ENCODE measurements at regions not wholly inside any gene's neighbourhood (a gene's known extent, or its start where the extent isn't known, plus 50 kb on each side); places are given as distances from the start of the nearest gene placed in this dataset.

GRCh38 chr11:131302836-131303235 is 67.6 kb upstream of the NTM start:
- Histone ChIP-seq H3K4me2 (ENCODE audit: low read length) (no peak overlapping the region), H3K79me2 (no peaks in the 10 kb centered on the region), H3K4me3 (ENCODE audit: low read depth, low read length) (no peak overlapping the region), H3K27ac (no peak overlapping the region), H3K9ac (no peak overlapping the region), H2AFZ (no peak overlapping the region), H3K36me3 (ENCODE audit: control insufficient read depth, insufficient read depth, low read length) (no peaks in the 10 kb centered on the region), H3K9me3 (ENCODE audit: control insufficient read depth, low read length) (no peaks in the 10 kb centered on the region), H3K27me3 (ENCODE audit: control insufficient read depth, insufficient read depth, low read length) (no peaks in the 10 kb centered on the region), H3K4me1 (no peaks in the 10 kb centered on the region)
- no peak for TF ChIP-seq CTCF (IDR thresholded peaks at IDR 0.05)

- Histone ChIP-seq H3K4me3 (ENCODE audit: low read depth, low read length) (no peak overlapping the region), H3K4me2 (ENCODE audit: low read length) (no peak overlapping the region), H3K9me3 (ENCODE audit: control insufficient read depth, low read length) (no peaks in the 10 kb centered on the region), H3K9ac (no peak overlapping the region), H3K27ac (no peak overlapping the region), H3K27me3 (ENCODE audit: control insufficient read depth, insufficient read depth, low read length) (no peaks in the 10 kb centered on the region), H3K4me1 (no peaks in the 10 kb centered on the region), H2AFZ (no peak overlapping the region), H3K36me3 (ENCODE audit: control insufficient read depth, insufficient read depth, low read length) (no peaks in the 10 kb centered on the region), H3K79me2 (no peaks in the 10 kb centered on the region)
- no peak for TF ChIP-seq CTCF (IDR thresholded peaks at IDR 0.05)
These were observed 66.8 kb upstream of the NTM start for GRCh38 chr11:131303611-131304119.

- Histone ChIP-seq H3K79me2 (no peaks in the 10 kb centered on the region), H2AFZ (no peak overlapping the region), H3K4me1 (no peaks in the 10 kb centered on the region), H3K27ac (no peak overlapping the region), H3K27me3 (ENCODE audit: control insufficient read depth, insufficient read depth, low read length) (no peaks in the 10 kb centered on the region), H3K9ac (no peak overlapping the region), H3K4me2 (ENCODE audit: low read length) (no peak overlapping the region), H3K36me3 (ENCODE audit: control insufficient read depth, insufficient read depth, low read length) (no peaks in the 10 kb centered on the region), H3K4me3 (ENCODE audit: low read depth, low read length) (no peak overlapping the region), H3K9me3 (ENCODE audit: control insufficient read depth, low read length) (no peaks in the 10 kb centered on the region)
- no peak for TF ChIP-seq CTCF (IDR thresholded peaks at IDR 0.05)
These were observed 65.4 kb upstream of the NTM start for GRCh38 chr11:131305005-131305404.

GRCh38 chr11:131307506-131307905 is 62.9 kb upstream of the NTM start:
- Histone ChIP-seq H3K4me2 (ENCODE audit: low read length) (no peak overlapping the region), H3K27ac (no peak overlapping the region), H3K4me3 (ENCODE audit: low read depth, low read length) (no peak overlapping the region), H3K27me3 (ENCODE audit: control insufficient read depth, insufficient read depth, low read length) (no peaks in the 10 kb centered on the region), H2AFZ (no peak overlapping the region), H3K9ac (no peak overlapping the region), H3K79me2 (no peaks in the 10 kb centered on the region), H3K4me1 (no peaks in the 10 kb centered on the region), H3K36me3 (ENCODE audit: control insufficient read depth, insufficient read depth, low read length) (no peaks in the 10 kb centered on the region), H3K9me3 (ENCODE audit: control insufficient read depth, low read length) (no peaks in the 10 kb centered on the region)
- TF ChIP-seq CTCF (IDR thresholded peaks at IDR 0.05), result no peak

DNA sequence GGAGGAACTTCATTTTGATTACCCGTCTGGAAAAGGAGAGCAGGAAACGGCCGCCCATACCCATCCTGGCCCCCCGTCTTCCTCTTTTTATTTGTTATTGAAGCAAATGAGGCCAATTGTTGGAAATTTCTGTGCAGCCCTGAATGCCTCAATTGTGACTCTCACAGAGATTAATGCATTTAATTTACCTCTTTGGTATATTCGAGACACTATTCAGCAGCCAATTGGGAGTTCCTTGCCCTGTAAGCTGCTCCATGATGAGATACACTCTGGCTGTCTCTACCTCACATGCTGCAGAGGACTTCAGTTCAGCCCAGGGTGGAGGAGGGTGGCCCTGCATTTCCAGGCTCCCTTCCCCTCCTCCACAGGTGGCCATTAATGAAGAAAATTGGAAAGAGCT is 60.6 kb upstream of the NTM start:
- H3K79me2 ChIP-seq, result no peaks in the 10 kb centered on the region
- no peak overlapping the region for H3K4me2 ChIP-seq (ENCODE audit: low read length)
- no peak for TF ChIP-seq CTCF (IDR thresholded peaks at IDR 0.05)
- no peaks in the 10 kb centered on the region for H3K27me3 ChIP-seq (ENCODE audit: control insufficient read depth, insufficient read depth, low read length)
- H3K9me3 ChIP-seq (ENCODE audit: control insufficient read depth, low read length), result no peaks in the 10 kb centered on the region
- H3K4me3 ChIP-seq (ENCODE audit: low read depth, low read length), result no peak overlapping the region
- H2AFZ ChIP-seq, result no peak overlapping the region
- no peaks in the 10 kb centered on the region for H3K36me3 ChIP-seq (ENCODE audit: control insufficient read depth, insufficient read depth, low read length)
- no peak overlapping the region for H3K9ac ChIP-seq
- H3K4me1 ChIP-seq, result no peaks in the 10 kb centered on the region
- H3K27ac ChIP-seq, result no peak overlapping the region

Data from parathyroid adenoma (tissue), 2 donors.